GM12878 (cell line): ENCODE measurements at regions not wholly inside any gene's neighbourhood (a gene's known extent, or its start where the extent isn't known, plus 50 kb on each side); places are given as distances from the start of the nearest gene placed in this dataset.

ENCODE experiments used
- ATAC-seq: fragments of 200-7000 bp; cut with Tn5 transposase; 3 replicates; pipeline ENCODE4 v1.9.1; 2020; ENCODE audit warnings: mild to moderate bottlenecking, moderate library complexity
- BruUV-seq: library from RNA; stranded (reverse); fragments of 400-500 nt; replicated peaks from 2 replicates; lab custom pipeline; 2021; lab: Mats Ljungman, UMichigan
- CTCF ChIA-PET: fragments of 300-600 bp; sonication (Branson Sonifier 250); formaldehyde crosslinking; extraction: SDS; loops from one replicate; lab custom pipeline; 2021; ENCODE audit warnings: inconsistent platforms; lab: Yijun Ruan, JAX
- POLR2A ChIA-PET: fragments of 350-600 bp; formaldehyde crosslinking; extraction: SDS; loops from one replicate; lab custom pipeline; 2021; ENCODE audit warnings: inconsistent platforms; lab: Charles Lee
- RAD21 ChIA-PET: fragments of 300-600 bp; sonication (Branson Sonifier 250); formaldehyde crosslinking; loops from one replicate; lab custom pipeline; 2023; ENCODE audit warnings: antibody characterized with exemption; ENCODE audit not compliant: unreplicated experiment; lab: Charles Lee
- SMC1A ChIA-PET: fragments of 300-600 bp; sonication (Branson Sonifier 250); formaldehyde crosslinking; loops from one replicate; lab custom pipeline; 2023; ENCODE audit not compliant: unreplicated experiment, uncharacterized antibody; lab: Charles Lee
- DNase-seq: peaks from one replicate; pipeline ENCODE4 v3.0.0-alpha.2; 2011; ENCODE audit warnings: low read depth, low spot score
- FAIRE-seq: peaks from 3 replicates; lab custom pipeline; 2011; peaks lifted over from hg19 to GRCh38; lab: Jason Lieb, UNC
- H2AFZ ChIP-seq: 2 replicates; pipeline ENCODE4 v1.6.0; 2011; ENCODE audit warnings: low read depth, low read length, control low read depth; ENCODE audit not compliant: control insufficient read depth
- H3K27ac ChIP-seq: 2 replicates; pipeline ENCODE4 v1.5.1; 2011; ENCODE audit warnings: control low read depth; ENCODE audit not compliant: control insufficient read depth, insufficient read depth
- H3K27me3 ChIP-seq, 2 experiments: replicated peaks in 1 of 2; 2 replicates each; pipeline versions ENCODE4 v1.6.0 to v1.6.1; 2011; ENCODE audit warnings: low read length in 1 of 2; ENCODE audit not compliant: control insufficient read depth in 2 of 2, insufficient read depth in 2 of 2
- H3K36me3 ChIP-seq, 2 experiments: 2 replicates each; pipeline ENCODE4 v1.5.1; 2011; ENCODE audit warnings: low read length in 1 of 2; ENCODE audit not compliant: control insufficient read depth in 2 of 2, insufficient read depth in 2 of 2
- H3K4me1 ChIP-seq: 2 replicates; pipeline ENCODE4 v1.6.1; 2011; ENCODE audit warnings: mild to moderate bottlenecking, low read length, moderate library complexity, mixed read lengths; ENCODE audit not compliant: control insufficient read depth, insufficient read depth
- H3K4me2 ChIP-seq: 2 replicates; pipeline ENCODE4 v1.6.0; 2011; ENCODE audit warnings: control low read depth; ENCODE audit not compliant: control insufficient read depth, insufficient read depth
- H3K4me3 ChIP-seq: fragments of 200-600 bp; sonication (generic); 2 replicates; pipeline ENCODE4 v1.5.1; 2016
- H3K79me2 ChIP-seq: 2 replicates; pipeline ENCODE4 v1.6.0; 2011; ENCODE audit warnings: low read length; ENCODE audit not compliant: control insufficient read depth, insufficient read depth
- H3K9ac ChIP-seq: 2 replicates; pipeline ENCODE4 v1.8.0; 2011; ENCODE audit warnings: low read length, control low read depth, mixed read lengths; ENCODE audit not compliant: control insufficient read depth, insufficient read depth
- H3K9me3 ChIP-seq: replicated peaks from 3 replicates; pipeline ENCODE4 v1.5.1; 2011; ENCODE audit warnings: mild to moderate bottlenecking, low read length; ENCODE audit not compliant: control insufficient read depth, insufficient read depth
- H4K20me1 ChIP-seq: 2 replicates; pipeline ENCODE4 v1.6.0; 2011; ENCODE audit not compliant: control insufficient read depth, insufficient read depth
- CUX1 ChIP-seq: IDR thresholded peaks from 2 replicates; pipeline ENCODE4 v1.6.1; 2012; ENCODE audit warnings: improper control_type of control experiment, low read depth, low read length; ENCODE audit not compliant: insufficient replicate concordance
- EZH2 ChIP-seq: IDR thresholded peaks from 2 replicates; pipeline ENCODE4 v1.6.1; 2012; ENCODE audit warnings: low read depth, mild to moderate bottlenecking, control low read depth, inconsistent platforms, low read length, borderline replicate concordance; ENCODE audit not compliant: control insufficient read depth
- MEF2B ChIP-seq: fragments of 450-650 bp; IDR thresholded peaks from 2 replicates; pipeline ENCODE4 v1.6.1; 2018; ENCODE audit warnings: mild to moderate bottlenecking, moderate library complexity; ENCODE audit not compliant: partially characterized antibody, poor library complexity, severe bottlenecking
- NR2F1 ChIP-seq: fragments of 450-650 bp; conservative IDR thresholded peaks from 2 replicates; pipeline ENCODE4 v1.6.1; 2017; ENCODE audit warnings: mild to moderate bottlenecking
- YY1 ChIP-seq: IDR thresholded peaks from 2 replicates; pipeline ENCODE4 v1.6.1; 2011; ENCODE audit warnings: low read depth, mild to moderate bottlenecking, low read length
- ZNF622 ChIP-seq: fragments of 450-650 bp; IDR thresholded peaks from 2 replicates; pipeline ENCODE4 v1.6.1; 2017; ENCODE audit warnings: mild to moderate bottlenecking, inconsistent platforms
- WGBS: methylation state at CpG from one replicate; pipeline ENCODE4 v1.1.6; 2016; ENCODE audit warnings: low lambda C conversion rate; ENCODE audit not compliant: insufficient replicate concordance, insufficient coverage; ENCODE audit errors: missing lambda C conversion rate; 5-methylcytosine and 5-hydroxymethylcytosine counted together
- in situ Hi-C: fragments of 300-500 bp; cut with MboI; formaldehyde crosslinking; loops from 9 replicates; pipeline ENCODE4 v1.14.3; 2018; ENCODE audit warnings: mixed read lengths
- intact Hi-C: fragments of 100-400 bp; cut with micrococcal nuclease; formaldehyde crosslinking; loops from one replicate; pipeline ENCODE4 v1.14.2; 2022; ENCODE audit not compliant: unreplicated experiment

- TF ChIP-seq CUX1 (no peak), ZNF622 (no peak), EZH2 (no peak), YY1 (no peak), NR2F1 (no peak), MEF2B (no peak)
- ChIA-PET SMC1A (interaction anchor here (0.7 kb wide), 1 partner anchor 221 kb away, joined by 3 read pairs; no protein-coding TSS in a partner anchor), CTCF (no interaction called here), POLR2A (no interaction called here), RAD21 (no interaction called here)
- H3K36me3 ChIP-seq = no peaks in the 10 kb centered on the region
- 31% methylated on average over 27 of the region's 60 CpGs for WGBS
- FAIRE-seq (no peak), ATAC-seq (no peak), DNase-seq (no peak)
- H3K4me1 ChIP-seq = no peaks in the 10 kb centered on the region
- BruUV-seq = no TSS peak
- no peak overlapping the region for H3K27ac ChIP-seq
- in situ Hi-C loops = no loop called here
- no peaks in the 10 kb centered on the region for H3K79me2 ChIP-seq
- H3K9me3 ChIP-seq = no peaks in the 10 kb centered on the region
- no peaks in the 10 kb centered on the region for H4K20me1 ChIP-seq
- H2AFZ ChIP-seq = no peak overlapping the region
- no peak overlapping the region for H3K4me3 ChIP-seq
- H3K9ac ChIP-seq = no peak overlapping the region
- intact Hi-C loops = no loop called here
- H3K4me2 ChIP-seq = no peak overlapping the region
- H3K27me3 ChIP-seq = peaks cover 5 to 7% of the 10 kb centered on the region in 2 experiments; a peak in 3 of 4 replicates
Measured at GRCh38 chr17:36808180-36808661, 129.1 kb upstream of the LHX1 start.
